Right lobe of liver (tissue), 4 donors: ENCODE measurements at regions not wholly inside any gene's neighbourhood (a gene's known extent, or its start where the extent isn't known, plus 50 kb on each side); places are given as distances from the start of the nearest gene placed in this dataset.

Experiments
- CTCF ChIP-seq, 4 donors: fragments of 200-600 bp in 3 of 4; fragments of 450-650 bp in 1 of 4; IDR thresholded peaks; one replicate each; pipeline versions ENCODE4 v1.5.1 to v1.8.0; 2016 to 2022; ENCODE audit warnings: antibody characterized with exemption in 4 of 4, mild to moderate bottlenecking in 2 of 4
- POLR2A ChIP-seq: fragments of 450-650 bp; IDR thresholded peaks from one replicate; pipeline ENCODE4 v1.6.1; 2017; ENCODE audit warnings: antibody characterized with exemption, mild to moderate bottlenecking
- donor health status: DM: no; HTN: no; CAD: no.
- donor health status: DM: no; HTN: no; CAD: no.
- donor health status: DM: no; HTN: yes; CAD: no.

- TF ChIP-seq CTCF (IDR thresholded peaks at IDR 0.05) (no peak), POLR2A (no peak)
Observed at GRCh38 chr11:96713301-96713700, 323.5 kb downstream of the JRKL start.
